IPS DF 4.7 (cell line): ENCODE measurements at regions not wholly inside any gene's neighbourhood (a gene's known extent, or its start where the extent isn't known, plus 50 kb on each side); places are given as distances from the start of the nearest gene placed in this dataset.

Experiments
- DNase-seq: peaks from one replicate; pipeline ENCODE4 v3.0.0-alpha.2; 2013; ENCODE audit warnings: low spot score; ENCODE audit errors: extremely low read depth

DNA sequence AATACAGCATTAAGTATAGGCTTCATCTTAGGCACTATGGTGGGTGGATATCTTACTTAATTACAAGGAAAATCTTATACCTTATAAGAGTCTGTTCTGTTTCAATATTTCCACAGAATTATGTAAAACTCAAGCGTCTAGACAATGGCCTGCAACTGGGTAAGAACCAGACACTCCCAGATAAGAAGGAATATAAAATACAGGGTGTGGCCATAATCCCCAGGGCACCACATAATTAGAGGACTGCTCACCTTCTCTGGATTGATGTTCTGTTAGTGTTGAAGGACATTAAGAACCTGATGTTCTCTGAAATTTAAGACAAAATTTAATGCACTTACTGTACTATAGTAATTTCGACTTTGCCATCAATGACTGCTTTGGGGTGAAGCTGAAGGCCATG is 198.2 kb upstream of the ARSJ start:
- no peak for DNase-seq

GRCh38 chr4:114178392-114178791 is 198.9 kb upstream of the ARSJ start:
- no peak for DNase-seq

GRCh38 chr4:114180481-114180880 is 201.0 kb upstream of the ARSJ start:
- DNase-seq, result peak; percentile 46

- no peak for DNase-seq
These were observed 205.5 kb upstream of the ARSJ start for GRCh38 chr4:114184901-114185300.

- DNase-seq, result no peak
These were observed 208.1 kb upstream of the ARSJ start for GRCh38 chr4:114187592-114187991.

GRCh38 chr4:114191496-114191895 is 212.0 kb upstream of the ARSJ start:
- DNase-seq, result no peak

DNA sequence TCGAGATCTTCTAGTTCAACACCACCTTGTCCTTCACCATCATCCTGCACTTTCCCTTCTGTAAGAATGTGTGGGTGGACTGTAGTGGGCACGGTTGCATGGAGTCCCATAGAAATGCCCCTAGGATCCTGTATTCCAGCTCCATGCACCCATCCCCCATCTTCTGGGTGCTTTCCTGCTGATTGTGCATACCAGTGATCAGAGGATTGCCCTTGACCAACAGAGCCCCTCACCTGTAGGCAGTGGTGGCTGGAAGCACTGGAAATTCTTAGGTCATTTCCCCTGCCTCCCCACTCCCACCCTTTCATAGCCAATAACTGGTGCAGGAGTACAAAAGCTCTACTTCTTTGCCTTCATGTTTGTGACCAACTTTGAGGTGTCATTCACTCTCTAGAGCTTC is 213.4 kb upstream of the ARSJ start:
- DNase-seq, result no peak

DNA sequence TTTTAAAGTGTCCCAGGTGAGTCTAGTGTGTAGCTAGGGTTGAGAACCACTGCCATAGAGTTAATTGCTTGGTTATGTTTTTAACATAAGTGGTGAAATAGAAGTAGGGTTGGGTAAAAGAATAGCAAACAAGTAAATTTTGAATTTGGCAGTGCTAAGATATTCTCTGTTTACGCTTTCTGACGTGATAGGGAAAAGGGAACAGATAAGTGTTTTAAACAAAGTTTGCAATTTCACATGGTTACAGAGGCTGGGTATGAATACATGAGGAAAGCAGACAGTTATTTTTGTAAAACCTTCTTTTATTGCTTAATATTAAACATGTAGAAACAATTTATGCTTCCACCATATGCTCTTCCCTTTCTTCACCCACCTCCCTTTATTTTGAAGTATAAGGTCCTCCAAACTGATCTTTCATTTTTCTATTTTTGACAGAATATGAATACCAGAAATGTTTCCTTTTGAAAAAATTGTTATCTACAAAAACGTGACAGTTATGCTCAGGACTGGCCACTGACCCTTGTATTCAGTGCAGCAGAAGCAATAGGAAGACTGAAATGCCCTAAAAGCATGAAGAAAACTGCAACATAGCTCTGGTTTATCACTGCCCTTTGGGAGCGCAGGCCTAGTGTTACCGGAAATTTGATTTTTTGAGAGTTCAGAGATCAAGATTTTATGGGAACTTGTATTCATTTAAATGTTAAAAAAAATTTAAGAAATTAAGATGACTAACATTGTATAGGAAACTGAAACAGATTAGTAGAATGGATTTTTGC is 214.4 kb upstream of the ARSJ start:
- DNase-seq, result no peak

GRCh38 chr4:114196606-114197005 is 217.2 kb upstream of the ARSJ start:
- no peak for DNase-seq

DNA sequence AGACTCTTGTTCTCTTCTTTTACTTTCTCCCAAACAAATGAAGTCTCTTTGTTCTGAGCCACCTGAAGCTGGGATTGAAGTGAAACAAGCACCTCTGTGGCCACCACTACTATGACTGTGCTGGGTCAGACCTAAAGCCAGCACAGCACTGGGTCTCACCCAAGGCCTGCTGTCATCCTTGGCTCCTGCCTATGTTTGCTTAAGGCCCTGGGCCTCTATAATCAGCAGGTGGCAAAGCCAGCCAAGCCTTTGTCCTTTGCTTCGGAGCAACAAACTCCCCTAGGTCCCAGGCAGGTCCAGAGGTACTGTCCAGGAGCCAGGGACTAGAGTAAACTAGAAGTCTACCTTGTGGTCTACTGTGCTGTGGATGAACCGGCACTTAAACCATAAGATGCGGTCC is 220.6 kb upstream of the ARSJ start:
- no peak for DNase-seq

GRCh38 chr4:114205261-114205660 is 225.8 kb upstream of the ARSJ start:
- no peak for DNase-seq

DNA sequence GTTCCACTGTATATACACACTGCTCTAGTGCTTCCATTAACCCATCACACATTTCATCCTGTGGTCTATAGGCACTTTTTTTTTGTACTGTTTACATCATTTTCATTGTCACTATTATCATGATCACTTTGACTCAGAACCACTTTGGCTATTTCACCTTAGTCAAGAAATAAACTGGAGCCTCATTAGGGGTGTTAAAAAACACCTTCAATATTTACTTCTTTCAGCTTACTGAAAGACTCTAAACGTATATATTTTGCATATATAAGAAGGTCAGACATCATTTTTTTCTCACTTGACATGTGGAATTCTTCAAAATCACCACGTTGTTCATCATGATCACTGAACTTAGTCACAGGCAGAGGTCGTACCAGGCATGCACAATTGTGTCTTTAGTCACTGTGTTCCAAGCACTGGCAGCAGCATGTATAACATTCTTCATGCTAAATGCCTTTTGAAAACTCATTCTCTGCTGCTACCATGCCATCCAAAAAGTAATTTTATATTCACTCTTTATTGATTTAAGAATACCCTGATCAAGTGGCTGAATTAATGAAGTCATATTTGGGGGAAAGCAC is 229.2 kb upstream of the ARSJ start:
- DNase-seq, result no peak

GRCh38 chr4:114209584-114209983 is 230.1 kb upstream of the ARSJ start:
- DNase-seq, result no peak

GRCh38 chr4:114211556-114211955 is 232.1 kb upstream of the ARSJ start:
- no peak for DNase-seq

- no peak for DNase-seq
These were observed 237.8 kb upstream of the ARSJ start for GRCh38 chr4:114217150-114217817.

GRCh38 chr4:114223580-114223979 is 244.1 kb upstream of the ARSJ start:
- no peak for DNase-seq

DNA sequence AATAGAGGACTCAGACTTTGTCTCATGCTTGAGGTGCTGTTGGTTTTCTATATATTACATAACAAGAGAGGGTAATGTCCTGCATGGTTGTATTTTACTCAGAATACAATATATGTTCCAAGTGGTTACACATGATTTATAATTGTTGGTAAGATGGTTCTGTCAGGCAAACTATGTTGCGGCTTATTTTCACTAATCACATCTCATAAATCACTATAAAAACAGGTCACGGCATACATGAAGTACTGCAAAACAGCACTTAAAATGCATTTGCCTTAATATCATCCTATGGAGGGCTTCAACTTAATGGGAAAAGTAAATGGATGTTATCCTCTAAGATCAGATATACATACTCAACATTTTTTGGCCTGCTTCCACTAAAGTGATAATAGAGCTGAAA is 246.0 kb upstream of the ARSJ start:
- DNase-seq, result no peak

DNA sequence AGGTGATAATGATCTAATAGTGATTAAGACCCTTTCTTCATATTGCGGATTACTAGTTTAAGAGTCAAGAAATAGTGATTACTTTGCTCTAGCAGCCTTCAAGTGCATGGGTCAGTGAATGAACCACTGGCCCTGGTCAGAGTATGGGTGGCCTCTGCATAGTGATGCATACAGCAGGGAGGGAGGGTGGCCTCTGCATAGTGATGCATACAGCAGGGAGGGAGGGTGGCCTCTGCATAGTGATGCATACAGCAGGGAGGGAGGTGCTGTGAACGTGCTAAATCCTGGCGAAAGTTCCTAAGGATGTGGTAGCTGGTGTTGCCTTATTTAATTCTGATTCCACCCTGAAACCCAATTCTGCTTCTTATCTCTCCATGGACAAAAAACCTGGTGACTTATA is 246.7 kb upstream of the ARSJ start:
- no peak for DNase-seq

GRCh38 chr4:114226968-114227760 is 247.7 kb upstream of the ARSJ start:
- no peak for DNase-seq

GRCh38 chr4:114229706-114230105 is 250.3 kb upstream of the ARSJ start:
- no peak for DNase-seq

GRCh38 chr4:114236171-114236769 is 256.8 kb upstream of the ARSJ start:
- no peak for DNase-seq

GRCh38 chr4:114237997-114238396 is 258.6 kb upstream of the ARSJ start:
- no peak for DNase-seq
